K562 (cell line): ENCODE measurements at regions not wholly inside any gene's neighbourhood (a gene's known extent, or its start where the extent isn't known, plus 50 kb on each side); places are given as distances from the start of the nearest gene placed in this dataset.

Experiments used
- ATAC-seq: fragments of 200-7000 bp; cut with Tn5 transposase; 3 replicates; pipeline ENCODE4 v1.9.1; 2020; ENCODE audit warnings: moderate library complexity
- BruUV-seq: library from RNA; stranded (reverse); fragments of 400-500 nt; replicated peaks from 2 replicates; lab custom pipeline; 2021; lab: Mats Ljungman, UMichigan
- CTCF ChIA-PET: fragments of 300-600 bp; formaldehyde crosslinking; extraction: SDS; loops from one replicate; lab custom pipeline; 2021; ENCODE audit warnings: low intra/inter-chr PET ratio; lab: Yijun Ruan, JAX
- POLR2A ChIA-PET: fragments of 300-600, 350-650 bp; sonication (Branson Sonifier 250); formaldehyde crosslinking; extraction: SDS; loops from one replicate; lab custom pipeline; 2021; ENCODE audit warnings: antibody characterized with exemption, inconsistent platforms; lab: Yijun Ruan, JAX
- DNase-seq, 4 experiments: peaks; one replicate each; pipeline versions ENCODE4 v3.0.0 to v3.0.0-alpha.2; 2011 to 2018; ENCODE audit warnings: low spot score in 3 of 4, mixed read lengths in 3 of 4; ENCODE audit errors: extremely low read depth in 1 of 4
- FAIRE-seq: peaks from 2 replicates; lab custom pipeline; 2011; peaks lifted over from hg19 to GRCh38; lab: Jason Lieb, UNC
- H2AFZ ChIP-seq: 2 replicates; pipeline ENCODE4 v1.6.0; 2011; ENCODE audit warnings: low read depth, low read length, control low read depth, inconsistent platforms
- H3K27ac ChIP-seq: fragments of 200-600 bp; 3 replicates; pipeline ENCODE4 v1.8.0; 2011; ENCODE audit warnings: low read depth, mild to moderate bottlenecking, control low read depth, inconsistent platforms, low read length, moderate library complexity, mixed read lengths; ENCODE audit errors: extremely low read depth
- H3K27me3 ChIP-seq, 2 experiments: fragments of 300-600 bp in 1 of 2; 2 replicates in 1 of 2; 3 replicates in 1 of 2; pipeline versions ENCODE4 v1.6.0 to v1.8.0; 2011; ENCODE audit warnings: inconsistent platforms in 2 of 2, low read length in 2 of 2, mild to moderate bottlenecking in 1 of 2, mixed read lengths in 1 of 2, moderate library complexity in 1 of 2; ENCODE audit not compliant: control insufficient read depth in 2 of 2, insufficient read depth in 2 of 2
- H3K36me3 ChIP-seq: fragments of 300-600 bp; 3 replicates; pipeline ENCODE4 v1.8.0; 2011; ENCODE audit warnings: mild to moderate bottlenecking, low read length, inconsistent platforms; ENCODE audit not compliant: control insufficient read depth, insufficient read depth
- H3K4me1 ChIP-seq, 2 experiments: fragments of 200-600 bp in 1 of 2; replicated peaks in 1 of 2; 2 replicates in 1 of 2; 3 replicates in 1 of 2; pipeline versions ENCODE4 v1.5.1 to v1.8.0; 2011; ENCODE audit warnings: inconsistent platforms in 2 of 2, low read length in 2 of 2, mild to moderate bottlenecking in 1 of 2, mixed read lengths in 1 of 2, moderate library complexity in 1 of 2; ENCODE audit not compliant: control insufficient read depth in 2 of 2, insufficient read depth in 2 of 2
- H3K4me2 ChIP-seq: 2 replicates; pipeline ENCODE4 v1.6.1; 2011; ENCODE audit warnings: low read length, control low read depth, inconsistent platforms, mixed read lengths; ENCODE audit not compliant: insufficient read depth
- H3K4me3 ChIP-seq: fragments of 200-600 bp; sonication (generic), shearing (Covaris generic); 2 replicates; pipeline ENCODE4 v1.5.1; 2016; ENCODE audit warnings: control low read depth, inconsistent platforms
- H3K79me2 ChIP-seq: fragments of 200-600 bp; 3 replicates; pipeline ENCODE4 v1.8.0; 2011; ENCODE audit warnings: low read length, inconsistent platforms; ENCODE audit not compliant: control insufficient read depth, insufficient read depth
- H3K9ac ChIP-seq, 2 experiments: 2 replicates each; pipeline versions ENCODE4 v1.6.0 to v1.6.1; 2011; ENCODE audit warnings: low read depth in 2 of 2, low read length in 2 of 2, control low read depth in 1 of 2, inconsistent platforms in 1 of 2, mild to moderate bottlenecking in 1 of 2, mixed read lengths in 1 of 2; ENCODE audit not compliant: insufficient read depth in 1 of 2
- H3K9me1 ChIP-seq: one replicate; pipeline ENCODE4 v1.6.0; 2011; ENCODE audit warnings: inconsistent platforms, mild to moderate bottlenecking, low read length, moderate library complexity; ENCODE audit not compliant: control insufficient read depth, insufficient read depth
- H3K9me3 ChIP-seq: replicated peaks from 2 replicates; pipeline ENCODE4 v1.5.1; 2011; ENCODE audit warnings: low read depth, low read length, inconsistent platforms; ENCODE audit not compliant: control insufficient read depth, insufficient read depth
- H4K20me1 ChIP-seq: replicated peaks from 2 replicates; pipeline ENCODE4 v1.6.1; 2011; ENCODE audit warnings: low read length, inconsistent platforms, mixed read lengths; ENCODE audit not compliant: control insufficient read depth, insufficient read depth
- ARID2 ChIP-seq: fragments of 450-650 bp; IDR thresholded peaks from 2 replicates; pipeline ENCODE4 v1.6.1; 2017; ENCODE audit warnings: antibody characterized with exemption, mild to moderate bottlenecking
- CCNT2 ChIP-seq: IDR thresholded peaks from 2 replicates; pipeline ENCODE4 v1.6.1; 2011; ENCODE audit warnings: borderline replicate concordance, low read depth, mild to moderate bottlenecking, moderate library complexity, mixed read lengths, low read length; ENCODE audit not compliant: insufficient read length; ENCODE audit errors: extremely low read depth
- FIP1L1 ChIP-seq: fragments of 200-400 bp; formaldehyde crosslinking; IDR thresholded peaks from 2 replicates; pipeline ENCODE4 v1.6.1; 2018; ENCODE audit warnings: mild to moderate bottlenecking, low read depth, low read length; ENCODE audit not compliant: poor library complexity, severe bottlenecking
- JUND ChIP-seq, 2 experiments: IDR thresholded peaks; 2 replicates in 1 of 2; 3 replicates in 1 of 2; pipeline ENCODE4 v1.6.1; 2011; ENCODE audit warnings: borderline replicate concordance in 2 of 2, low read depth in 2 of 2, low read length in 2 of 2, improper control_type of control experiment in 1 of 2, missing biosample characterization in 1 of 2, missing genetic modification characterization in 1 of 2, missing genetic modification reagents in 1 of 2
- MED1 ChIP-seq: sonication (generic); formaldehyde crosslinking; IDR thresholded peaks from 2 replicates; pipeline ENCODE4 v1.8.1; 2023; ENCODE audit warnings: missing genetic modification reagents, borderline replicate concordance
- POLR3A ChIP-seq: IDR thresholded peaks from 2 replicates; pipeline ENCODE4 v1.6.1; 2011; ENCODE audit warnings: borderline replicate concordance, mild to moderate bottlenecking, moderate library complexity; ENCODE audit not compliant: insufficient read length, insufficient read depth; ENCODE audit errors: extremely low read depth
- SIN3B ChIP-seq: fragments of 450-650 bp; IDR thresholded peaks from 2 replicates; pipeline ENCODE4 v1.6.1; 2017; ENCODE audit warnings: low read depth, mild to moderate bottlenecking, moderate library complexity
- TCFL5 ChIP-seq: fragments of 250-450 bp; sonication (Bioruptor Pico); conservative IDR thresholded peaks from 2 replicates; pipeline ENCODE4 v1.6.1; 2021; ENCODE audit warnings: mild to moderate bottlenecking, moderate library complexity, matching md5 sums
- ZNF75A ChIP-seq: fragments of 450-650 bp; formaldehyde crosslinking; IDR thresholded peaks from 2 replicates; pipeline ENCODE4 v1.4.0; 2020; ENCODE audit warnings: mild to moderate bottlenecking
- ZNF79 ChIP-seq: fragments of 250-450 bp; sonication (Bioruptor Pico); IDR thresholded peaks from 2 replicates; pipeline ENCODE4 v1.4.0; 2020; ENCODE audit warnings: low read depth, mild to moderate bottlenecking, moderate library complexity
- WGBS: fragments of 100-300 bp; shearing (Covaris generic); methylation state at CpG from one replicate; pipeline ENCODE4 v1.1.6; 2016; ENCODE audit warnings: low coverage, mixed read lengths; ENCODE audit not compliant: insufficient coverage; ENCODE audit errors: missing lambda C conversion rate; 5-methylcytosine and 5-hydroxymethylcytosine counted together
- in situ Hi-C: fragments of 300-500 bp; cut with MboI; formaldehyde crosslinking; loops from 4 replicates; pipeline ENCODE4 v1.15.0; 2018; ENCODE audit warnings: inconsistent platforms, mixed read lengths
- intact Hi-C: fragments of 100-400 bp; cut with micrococcal nuclease; formaldehyde crosslinking; loops from 2 replicates; pipeline ENCODE4 v1.14.2; 2022
- TF ChIP-seq, protein P1 (sequence below): fragments of 450-650 bp; IDR thresholded peaks from 2 replicates; pipeline ENCODE4 v1.6.1; 2016; ENCODE audit warnings: borderline replicate concordance
- TF ChIP-seq, protein P2 (sequence below): fragments of 250-450 bp; sonication (Bioruptor Pico); IDR thresholded peaks from 2 replicates; pipeline ENCODE4 v1.9.0; 2021; ENCODE audit warnings: mild to moderate bottlenecking, inconsistent platforms
- TF ChIP-seq, protein P3 (sequence below): fragments of 450-650 bp; formaldehyde crosslinking; conservative IDR thresholded peaks from 2 replicates; pipeline ENCODE4 v1.4.0; 2022; ENCODE audit warnings: mild to moderate bottlenecking, missing genetic modification characterization
- TF ChIP-seq, protein P4 (sequence below): fragments of 450-650 bp; IDR thresholded peaks from one replicate; pipeline ENCODE4 v1.6.1; 2018; ENCODE audit warnings: mild to moderate bottlenecking, moderate library complexity; ENCODE audit not compliant: partially characterized antibody

DNA sequence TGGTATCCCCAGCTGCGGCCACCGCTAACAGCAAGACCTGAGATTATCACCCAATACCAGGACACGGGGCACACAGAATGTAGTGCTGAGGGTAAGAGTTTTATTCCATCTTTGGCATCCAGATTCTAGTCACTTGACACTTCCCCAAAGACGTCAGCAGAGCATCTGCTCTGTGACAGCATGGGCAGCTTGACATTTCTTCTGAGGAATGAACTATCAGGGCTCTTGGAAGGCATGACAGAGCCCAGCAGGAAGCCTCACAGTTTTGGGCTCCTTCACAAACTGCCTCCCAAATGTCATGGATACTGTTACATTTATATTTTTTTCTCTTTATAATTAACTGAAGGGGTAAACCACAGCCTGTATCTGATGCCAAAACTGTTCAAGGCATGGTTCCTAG is 1010.7 kb downstream of the TDRD15 start:
- POLR2A ChIA-PET = no interaction called here
- H3K4me2 ChIP-seq = no peak overlapping the region
- H3K9me1 ChIP-seq = no peaks in the 10 kb centered on the region
- CTCF ChIA-PET = no interaction called here
- in situ Hi-C loops (no loop called here), intact Hi-C loops (no loop called here)
- H4K20me1 ChIP-seq = no peaks in the 10 kb centered on the region
- H2AFZ ChIP-seq = no peak overlapping the region
- no peaks in the 10 kb centered on the region for H3K79me2 ChIP-seq
- no TSS peak for BruUV-seq
- FAIRE-seq (no peak), ATAC-seq (no peak), DNase-seq (no peak)
- no peaks in the 10 kb centered on the region for H3K4me1 ChIP-seq
- H3K27me3 ChIP-seq = no peaks in the 10 kb centered on the region
- 0% methylated on average over 4 of the region's 4 CpGs for WGBS
- H3K9me3 ChIP-seq = no peaks in the 10 kb centered on the region
- H3K4me3 ChIP-seq = no peak overlapping the region
- no peak overlapping the region for H3K27ac ChIP-seq
- H3K36me3 ChIP-seq = no peaks in the 10 kb centered on the region
- H3K9ac ChIP-seq = no peak overlapping the region
- no peak for TF ChIP-seq ZNF79
- TF ChIP-seq MED1 = no peak
- TF ChIP-seq ZNF75A = no peak
- TF ChIP-seq, protein P1, sequence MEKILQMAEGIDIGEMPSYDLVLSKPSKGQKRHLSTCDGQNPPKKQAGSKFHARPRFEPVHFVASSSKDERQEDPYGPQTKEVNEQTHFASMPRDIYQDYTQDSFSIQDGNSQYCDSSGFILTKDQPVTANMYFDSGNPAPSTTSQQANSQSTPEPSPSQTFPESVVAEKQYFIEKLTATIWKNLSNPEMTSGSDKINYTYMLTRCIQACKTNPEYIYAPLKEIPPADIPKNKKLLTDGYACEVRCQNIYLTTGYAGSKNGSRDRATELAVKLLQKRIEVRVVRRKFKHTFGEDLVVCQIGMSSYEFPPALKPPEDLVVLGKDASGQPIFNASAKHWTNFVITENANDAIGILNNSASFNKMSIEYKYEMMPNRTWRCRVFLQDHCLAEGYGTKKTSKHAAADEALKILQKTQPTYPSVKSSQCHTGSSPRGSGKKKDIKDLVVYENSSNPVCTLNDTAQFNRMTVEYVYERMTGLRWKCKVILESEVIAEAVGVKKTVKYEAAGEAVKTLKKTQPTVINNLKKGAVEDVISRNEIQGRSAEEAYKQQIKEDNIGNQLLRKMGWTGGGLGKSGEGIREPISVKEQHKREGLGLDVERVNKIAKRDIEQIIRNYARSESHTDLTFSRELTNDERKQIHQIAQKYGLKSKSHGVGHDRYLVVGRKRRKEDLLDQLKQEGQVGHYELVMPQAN = no peak
- TF ChIP-seq JUND (IDR thresholded peaks at IDR 0.05; ENCODE audit: borderline replicate concordance, low read depth, low read length) = no peak
- no peak for TF ChIP-seq JUND (tag; IDR thresholded peaks at IDR 0.05; ENCODE audit: borderline replicate concordance, low read depth, low read length)
- TF ChIP-seq, protein P2, sequence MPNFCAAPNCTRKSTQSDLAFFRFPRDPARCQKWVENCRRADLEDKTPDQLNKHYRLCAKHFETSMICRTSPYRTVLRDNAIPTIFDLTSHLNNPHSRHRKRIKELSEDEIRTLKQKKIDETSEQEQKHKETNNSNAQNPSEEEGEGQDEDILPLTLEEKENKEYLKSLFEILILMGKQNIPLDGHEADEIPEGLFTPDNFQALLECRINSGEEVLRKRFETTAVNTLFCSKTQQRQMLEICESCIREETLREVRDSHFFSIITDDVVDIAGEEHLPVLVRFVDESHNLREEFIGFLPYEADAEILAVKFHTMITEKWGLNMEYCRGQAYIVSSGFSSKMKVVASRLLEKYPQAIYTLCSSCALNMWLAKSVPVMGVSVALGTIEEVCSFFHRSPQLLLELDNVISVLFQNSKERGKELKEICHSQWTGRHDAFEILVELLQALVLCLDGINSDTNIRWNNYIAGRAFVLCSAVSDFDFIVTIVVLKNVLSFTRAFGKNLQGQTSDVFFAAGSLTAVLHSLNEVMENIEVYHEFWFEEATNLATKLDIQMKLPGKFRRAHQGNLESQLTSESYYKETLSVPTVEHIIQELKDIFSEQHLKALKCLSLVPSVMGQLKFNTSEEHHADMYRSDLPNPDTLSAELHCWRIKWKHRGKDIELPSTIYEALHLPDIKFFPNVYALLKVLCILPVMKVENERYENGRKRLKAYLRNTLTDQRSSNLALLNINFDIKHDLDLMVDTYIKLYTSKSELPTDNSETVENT (CRISPR knock-in tag) = no peak
- TF ChIP-seq CCNT2 = no peak
- no peak for TF ChIP-seq POLR3A
- no peak for TF ChIP-seq ARID2
- TF ChIP-seq SIN3B = no peak
- TF ChIP-seq, protein P3, sequence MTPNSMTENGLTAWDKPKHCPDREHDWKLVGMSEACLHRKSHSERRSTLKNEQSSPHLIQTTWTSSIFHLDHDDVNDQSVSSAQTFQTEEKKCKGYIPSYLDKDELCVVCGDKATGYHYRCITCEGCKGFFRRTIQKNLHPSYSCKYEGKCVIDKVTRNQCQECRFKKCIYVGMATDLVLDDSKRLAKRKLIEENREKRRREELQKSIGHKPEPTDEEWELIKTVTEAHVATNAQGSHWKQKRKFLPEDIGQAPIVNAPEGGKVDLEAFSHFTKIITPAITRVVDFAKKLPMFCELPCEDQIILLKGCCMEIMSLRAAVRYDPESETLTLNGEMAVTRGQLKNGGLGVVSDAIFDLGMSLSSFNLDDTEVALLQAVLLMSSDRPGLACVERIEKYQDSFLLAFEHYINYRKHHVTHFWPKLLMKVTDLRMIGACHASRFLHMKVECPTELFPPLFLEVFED (CRISPR knock-in tag) = no peak
- TF ChIP-seq TCFL5 = no peak
- TF ChIP-seq, protein P4, sequence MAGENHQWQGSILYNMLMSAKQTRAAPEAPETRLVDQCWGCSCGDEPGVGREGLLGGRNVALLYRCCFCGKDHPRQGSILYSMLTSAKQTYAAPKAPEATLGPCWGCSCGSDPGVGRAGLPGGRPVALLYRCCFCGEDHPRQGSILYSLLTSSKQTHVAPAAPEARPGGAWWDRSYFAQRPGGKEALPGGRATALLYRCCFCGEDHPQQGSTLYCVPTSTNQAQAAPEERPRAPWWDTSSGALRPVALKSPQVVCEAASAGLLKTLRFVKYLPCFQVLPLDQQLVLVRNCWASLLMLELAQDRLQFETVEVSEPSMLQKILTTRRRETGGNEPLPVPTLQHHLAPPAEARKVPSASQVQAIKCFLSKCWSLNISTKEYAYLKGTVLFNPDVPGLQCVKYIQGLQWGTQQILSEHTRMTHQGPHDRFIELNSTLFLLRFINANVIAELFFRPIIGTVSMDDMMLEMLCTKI = no peak
- TF ChIP-seq FIP1L1 = no peak
